SU-DHL-6 (cell line): ENCODE measurements at regions not wholly inside any gene's neighbourhood (a gene's known extent, or its start where the extent isn't known, plus 50 kb on each side); places are given as distances from the start of the nearest gene placed in this dataset.

Experiments used
- H2AFZ ChIP-seq: fragments of 200-600 bp; sonication (generic); 2 replicates; pipeline ENCODE4 v1.6.1; 2014; ENCODE audit warnings: low read depth, mild to moderate bottlenecking, moderate library complexity, mixed read lengths, antibody characterized with exemption, low read length; ENCODE audit not compliant: severe bottlenecking
- H3F3A ChIP-seq: fragments of 200-600 bp; shearing (Covaris generic); 2 replicates; pipeline ENCODE4 v1.6.0; 2016; ENCODE audit warnings: antibody characterized with exemption, mild to moderate bottlenecking; ENCODE audit not compliant: insufficient read depth
- H3K27ac ChIP-seq: fragments of 200-600 bp; sonication (generic); 2 replicates; pipeline ENCODE4 v1.5.1; 2016; ENCODE audit warnings: low read depth, mild to moderate bottlenecking, low read length, moderate library complexity, mixed read lengths
- H3K27me3 ChIP-seq: fragments of 200-600 bp; sonication (generic), shearing (Covaris generic); 2 replicates; pipeline ENCODE4 v1.6.0; 2014; ENCODE audit warnings: mild to moderate bottlenecking, low read length
- H3K36me3 ChIP-seq: fragments of 200-600 bp; sonication (generic); 2 replicates; pipeline ENCODE4 v1.6.1; 2014; ENCODE audit warnings: mild to moderate bottlenecking, low read length, mixed read lengths
- H3K4me2 ChIP-seq: fragments of 300-600, 200-600 bp; shearing (Covaris generic), sonication (generic); 2 replicates; pipeline ENCODE4 v1.6.0; 2014; ENCODE audit warnings: low read length, low read depth, mild to moderate bottlenecking; ENCODE audit not compliant: poor library complexity, severe bottlenecking
- H3K4me3 ChIP-seq: fragments of 200-600 bp; sonication (generic); 2 replicates; pipeline ENCODE4 v1.5.1; 2014; ENCODE audit warnings: antibody characterized with exemption, low read length, mild to moderate bottlenecking, mixed read lengths; ENCODE audit not compliant: insufficient read depth, poor library complexity, severe bottlenecking
- H3K79me2 ChIP-seq: fragments of 200-600 bp; sonication (generic); 2 replicates; pipeline ENCODE4 v1.6.1; 2014; ENCODE audit warnings: mild to moderate bottlenecking, low read length, moderate library complexity; ENCODE audit not compliant: insufficient read depth
- H3K9ac ChIP-seq: fragments of 200-600 bp; sonication (generic); 2 replicates; pipeline ENCODE4 v1.7.0; 2014; ENCODE audit warnings: mild to moderate bottlenecking, low read length
- H3K9me2 ChIP-seq: fragments of 200-600 bp; sonication (generic); replicated peaks from 2 replicates; pipeline ENCODE4 v1.6.1; 2014; ENCODE audit warnings: low read length; ENCODE audit not compliant: insufficient read depth
- H3K9me3 ChIP-seq: fragments of 200-600 bp; sonication (generic); 2 replicates; pipeline ENCODE4 v1.6.1; 2014; ENCODE audit warnings: low read length, mixed read lengths; ENCODE audit not compliant: insufficient read depth
- H4K20me1 ChIP-seq: fragments of 200-600 bp; sonication (generic); 2 replicates; pipeline ENCODE4 v1.6.1; 2014; ENCODE audit warnings: low read depth, mild to moderate bottlenecking, antibody characterized with exemption, low read length, moderate library complexity, mixed read lengths
- EZH2phosphoT487 ChIP-seq: fragments of 200-600 bp; sonication (generic), shearing (Covaris generic); conservative IDR thresholded peaks from 2 replicates; pipeline ENCODE4 v1.6.1; 2018; ENCODE audit warnings: mild to moderate bottlenecking, antibody characterized with exemption, low read length, moderate library complexity, mixed read lengths
- TF ChIP-seq, protein P1 (sequence below): fragments of 200-600 bp; sonication (generic); IDR thresholded peaks from one replicate; pipeline ENCODE4 v1.5.1; 2017; ENCODE audit warnings: antibody characterized with exemption, mild to moderate bottlenecking, low read length, moderate library complexity; ENCODE audit not compliant: insufficient read depth, poor library complexity, severe bottlenecking

DNA sequence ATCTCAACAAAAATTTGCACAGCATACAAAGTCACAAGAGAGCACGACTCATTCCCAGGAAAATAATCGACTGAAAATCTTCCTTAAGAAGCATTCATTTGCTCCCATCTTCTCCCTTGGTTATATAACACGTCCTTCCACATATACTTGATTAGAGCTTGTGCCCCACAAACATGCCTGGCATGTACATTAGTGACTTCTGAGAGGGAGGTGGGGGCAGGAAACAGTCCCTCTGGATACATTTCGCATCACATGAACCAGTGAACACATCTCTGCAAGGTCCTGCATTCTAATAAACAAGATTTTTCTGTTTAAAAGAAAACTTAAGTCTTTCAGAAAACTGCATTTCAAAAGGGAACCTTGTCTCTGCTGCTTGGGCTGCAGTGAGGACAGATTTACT lies 54.1 kb upstream of the IGLL5 start:
- Histone ChIP-seq H2AFZ (no peak overlapping the region), H3K9me3 (peaks cover 4% of the 10 kb centered on the region; the same call in 1 of the 2 replicates), H4K20me1 (no peaks in the 10 kb centered on the region), H3K79me2 (no peaks in the 10 kb centered on the region), H3K27me3 (no peaks in the 10 kb centered on the region), H3K9me2 (no peaks in the 10 kb centered on the region), H3F3A (no peaks in the 10 kb centered on the region), H3K36me3 (peaks cover 8% of the 10 kb centered on the region; the same call in 1 of the 2 replicates), H3K4me3 (no peak overlapping the region), H3K27ac (no peak overlapping the region), H3K4me2 (no peak overlapping the region), H3K9ac (no peak overlapping the region)
- TF ChIP-seq EZH2phosphoT487, result no peak
- TF ChIP-seq, protein P1, sequence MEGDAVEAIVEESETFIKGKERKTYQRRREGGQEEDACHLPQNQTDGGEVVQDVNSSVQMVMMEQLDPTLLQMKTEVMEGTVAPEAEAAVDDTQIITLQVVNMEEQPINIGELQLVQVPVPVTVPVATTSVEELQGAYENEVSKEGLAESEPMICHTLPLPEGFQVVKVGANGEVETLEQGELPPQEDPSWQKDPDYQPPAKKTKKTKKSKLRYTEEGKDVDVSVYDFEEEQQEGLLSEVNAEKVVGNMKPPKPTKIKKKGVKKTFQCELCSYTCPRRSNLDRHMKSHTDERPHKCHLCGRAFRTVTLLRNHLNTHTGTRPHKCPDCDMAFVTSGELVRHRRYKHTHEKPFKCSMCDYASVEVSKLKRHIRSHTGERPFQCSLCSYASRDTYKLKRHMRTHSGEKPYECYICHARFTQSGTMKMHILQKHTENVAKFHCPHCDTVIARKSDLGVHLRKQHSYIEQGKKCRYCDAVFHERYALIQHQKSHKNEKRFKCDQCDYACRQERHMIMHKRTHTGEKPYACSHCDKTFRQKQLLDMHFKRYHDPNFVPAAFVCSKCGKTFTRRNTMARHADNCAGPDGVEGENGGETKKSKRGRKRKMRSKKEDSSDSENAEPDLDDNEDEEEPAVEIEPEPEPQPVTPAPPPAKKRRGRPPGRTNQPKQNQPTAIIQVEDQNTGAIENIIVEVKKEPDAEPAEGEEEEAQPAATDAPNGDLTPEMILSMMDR, result no peak

- Histone ChIP-seq H3K27me3 (no peaks in the 10 kb centered on the region), H3K9me2 (no peaks in the 10 kb centered on the region), H4K20me1 (no peaks in the 10 kb centered on the region), H3K9ac (no peak overlapping the region), H3K4me3 (no peak overlapping the region), H3K4me2 (no peak overlapping the region), H3K79me2 (no peaks in the 10 kb centered on the region), H3F3A (no peaks in the 10 kb centered on the region), H3K27ac (no peak overlapping the region), H2AFZ (no peak overlapping the region), H3K9me3 (peaks cover 4% of the 10 kb centered on the region; the same call in 1 of the 2 replicates), H3K36me3 (peaks cover 8% of the 10 kb centered on the region; the same call in 1 of the 2 replicates)
- TF ChIP-seq, protein P1, result no peak
- no peak for TF ChIP-seq EZH2phosphoT487
These were observed 53.4 kb upstream of the IGLL5 start for GRCh38 chr22:22834204-22834603.

- TF ChIP-seq, protein P1, result no peak
- no peak for TF ChIP-seq EZH2phosphoT487
- H3K4me3 ChIP-seq, result no peak overlapping the region
- peaks cover 4% of the 10 kb centered on the region; the same call in 1 of the 2 replicates for H3K9me3 ChIP-seq
- no peaks in the 10 kb centered on the region for H4K20me1 ChIP-seq
- no peak overlapping the region for H3K27ac ChIP-seq
- H3K79me2 ChIP-seq, result no peaks in the 10 kb centered on the region
- H3K9ac ChIP-seq, result no peak overlapping the region
- H3F3A ChIP-seq, result no peaks in the 10 kb centered on the region
- H3K9me2 ChIP-seq, result no peaks in the 10 kb centered on the region
- peaks cover 8% of the 10 kb centered on the region; the same call in 1 of the 2 replicates for H3K36me3 ChIP-seq
- no peaks in the 10 kb centered on the region for H3K27me3 ChIP-seq
- H2AFZ ChIP-seq, result no peak overlapping the region
- H3K4me2 ChIP-seq, result no peak overlapping the region
These were observed 52.8 kb upstream of the IGLL5 start for GRCh38 chr22:22834783-22835182.
